Suprapubic skin (tissue), 3 donors: ENCODE measurements at regions not wholly inside any gene's neighbourhood (a gene's known extent, or its start where the extent isn't known, plus 50 kb on each side); places are given as distances from the start of the nearest gene placed in this dataset.

ENCODE experiments used
- EP300 ChIP-seq: sonication (generic); formaldehyde crosslinking; IDR thresholded peaks from one replicate; pipeline ENCODE4 v1.6.1; 2017; ENCODE audit warnings: antibody characterized with exemption
- TF ChIP-seq, protein P1 (sequence below), 2 donors: fragments of 200-600 bp in 1 of 2; fragments of 450-650 bp in 1 of 2; sonication (generic) in 1 of 2; IDR thresholded peaks; one replicate each; pipeline ENCODE4 v1.5.1; 2016 to 2019; ENCODE audit warnings: antibody characterized with exemption in 2 of 2, mild to moderate bottlenecking in 1 of 2, moderate library complexity in 1 of 2

DNA sequence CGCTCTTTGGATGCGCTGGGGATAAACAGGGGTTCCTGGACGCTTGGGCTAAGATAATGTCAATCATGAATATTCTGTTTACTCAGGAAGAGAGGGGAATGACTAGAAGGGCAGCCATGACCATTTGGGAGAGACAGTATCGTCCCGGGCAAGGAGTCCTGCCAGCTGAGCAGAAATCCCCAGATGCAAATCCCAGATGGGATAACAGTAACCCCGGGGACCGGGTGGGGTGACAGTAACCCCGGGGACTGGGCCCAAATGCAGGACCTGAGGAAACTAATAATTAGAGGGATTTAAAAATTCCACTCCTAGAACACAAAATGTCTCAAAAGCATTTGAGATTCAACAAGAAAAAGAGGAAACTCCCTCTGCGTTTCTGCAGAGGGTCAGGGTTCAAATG, 189.0 kb upstream of the PPP1R26 start:
- TF ChIP-seq, protein P1, sequence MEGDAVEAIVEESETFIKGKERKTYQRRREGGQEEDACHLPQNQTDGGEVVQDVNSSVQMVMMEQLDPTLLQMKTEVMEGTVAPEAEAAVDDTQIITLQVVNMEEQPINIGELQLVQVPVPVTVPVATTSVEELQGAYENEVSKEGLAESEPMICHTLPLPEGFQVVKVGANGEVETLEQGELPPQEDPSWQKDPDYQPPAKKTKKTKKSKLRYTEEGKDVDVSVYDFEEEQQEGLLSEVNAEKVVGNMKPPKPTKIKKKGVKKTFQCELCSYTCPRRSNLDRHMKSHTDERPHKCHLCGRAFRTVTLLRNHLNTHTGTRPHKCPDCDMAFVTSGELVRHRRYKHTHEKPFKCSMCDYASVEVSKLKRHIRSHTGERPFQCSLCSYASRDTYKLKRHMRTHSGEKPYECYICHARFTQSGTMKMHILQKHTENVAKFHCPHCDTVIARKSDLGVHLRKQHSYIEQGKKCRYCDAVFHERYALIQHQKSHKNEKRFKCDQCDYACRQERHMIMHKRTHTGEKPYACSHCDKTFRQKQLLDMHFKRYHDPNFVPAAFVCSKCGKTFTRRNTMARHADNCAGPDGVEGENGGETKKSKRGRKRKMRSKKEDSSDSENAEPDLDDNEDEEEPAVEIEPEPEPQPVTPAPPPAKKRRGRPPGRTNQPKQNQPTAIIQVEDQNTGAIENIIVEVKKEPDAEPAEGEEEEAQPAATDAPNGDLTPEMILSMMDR (IDR thresholded peaks at IDR 0.05) = no peak
- no peak for TF ChIP-seq EP300
